ENCODE measurements at regions not wholly inside any gene's neighbourhood (a gene's known extent, or its start where the extent isn't known, plus 50 kb on each side); places are given as distances from the start of the nearest gene placed in this dataset.

DNA sequence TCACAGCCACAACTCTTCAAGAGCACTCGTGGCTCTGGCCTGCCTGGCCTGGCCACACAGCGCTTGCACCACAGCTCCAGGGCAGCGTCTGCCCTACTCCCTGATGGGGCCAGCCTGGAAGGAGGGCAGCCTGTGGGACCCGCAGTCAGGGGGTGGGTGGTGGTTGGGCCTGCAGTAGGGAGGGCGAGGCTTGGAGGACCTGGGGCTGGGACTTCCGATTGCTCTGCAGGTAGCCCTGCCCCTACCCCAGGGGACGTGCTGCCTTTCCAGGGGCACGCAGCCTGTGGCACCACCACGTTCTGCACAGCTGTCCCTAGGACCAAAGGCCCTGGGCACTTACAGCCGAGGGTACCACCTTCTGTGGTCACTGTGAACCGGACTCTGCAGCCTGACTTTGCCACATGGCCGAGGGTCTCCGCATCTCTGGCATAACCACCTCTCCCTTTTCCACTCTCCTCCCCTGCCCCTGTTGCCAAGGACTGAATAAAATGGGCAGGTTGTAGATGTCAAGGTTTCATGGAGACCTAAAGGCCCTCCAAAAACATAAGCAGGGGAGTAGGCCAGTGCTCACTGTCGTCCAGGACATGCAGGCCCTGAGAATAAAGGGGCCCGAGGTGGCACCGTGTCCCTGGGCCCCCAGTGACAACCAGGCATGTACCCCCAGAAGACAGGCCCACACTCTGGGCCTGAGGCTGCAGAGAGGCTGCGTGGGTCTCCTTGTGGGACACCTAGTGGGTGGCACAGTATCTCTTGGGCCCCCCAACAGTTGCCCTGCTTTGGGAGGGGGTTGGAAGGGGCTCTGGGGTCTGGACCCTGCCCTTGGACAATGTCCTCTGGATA is 87.3 kb downstream of the INHBB start:
- no peak for TF ChIP-seq CTCF (conservative IDR thresholded peaks at IDR 0.05; ENCODE audit: low read depth in 2 of 2)
- no peak for TF ChIP-seq EZH2 (IDR thresholded peaks at IDR 0.05; ENCODE audit: low read depth, unreplicated experiment)
- TF ChIP-seq EZH2phosphoT487 (IDR thresholded peaks at IDR 0.05; ENCODE audit: unreplicated experiment), result no peak
- TF ChIP-seq POLR2AphosphoS5 (IDR thresholded peaks at IDR 0.05; ENCODE audit: low read depth), result no peak
